GM19463 (cell line): ENCODE measurements at regions not wholly inside any gene's neighbourhood (a gene's known extent, or its start where the extent isn't known, plus 50 kb on each side); places are given as distances from the start of the nearest gene placed in this dataset.

Experiments
- ATAC-seq: cut with Tn5 transposase; IDR thresholded peaks from one replicate; pipeline ENCODE4 v1.9.1; 2021; ENCODE audit warnings: mild to moderate bottlenecking, moderate library complexity; ENCODE audit not compliant: unreplicated experiment

DNA sequence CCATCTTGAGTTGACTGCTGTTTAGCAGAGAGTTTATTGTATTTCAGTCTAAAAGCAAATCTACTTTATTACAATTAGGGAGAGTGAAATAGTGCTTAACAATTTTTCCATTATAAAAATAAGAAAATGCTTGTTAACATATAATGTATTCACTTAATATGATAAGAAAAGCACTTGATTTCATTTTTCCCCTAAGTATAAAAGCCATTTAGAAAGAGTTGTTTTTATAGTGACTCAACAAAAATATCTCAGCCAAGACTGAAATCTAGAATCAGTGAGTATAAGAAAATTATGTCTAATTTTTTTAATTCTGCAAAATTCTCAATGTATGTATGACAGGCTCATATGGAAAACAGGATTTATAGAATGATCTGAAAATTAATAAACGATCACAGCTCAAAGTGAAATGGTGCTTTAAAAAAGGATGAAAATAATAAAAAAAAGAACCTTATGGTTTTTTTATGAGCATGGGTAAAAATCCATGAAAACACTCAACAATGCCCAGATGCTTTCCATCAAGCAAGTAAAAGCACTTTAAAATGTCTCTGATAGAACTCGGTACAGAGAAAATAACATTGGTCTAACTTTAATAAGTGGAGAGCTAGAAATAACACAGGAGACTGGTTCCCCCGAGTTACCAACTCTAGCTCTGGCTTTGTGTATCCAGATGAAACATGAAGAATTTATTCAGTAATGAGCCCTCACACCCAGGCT is 1057.8 kb upstream of the WWC1 start:
- no peak for ATAC-seq

DNA sequence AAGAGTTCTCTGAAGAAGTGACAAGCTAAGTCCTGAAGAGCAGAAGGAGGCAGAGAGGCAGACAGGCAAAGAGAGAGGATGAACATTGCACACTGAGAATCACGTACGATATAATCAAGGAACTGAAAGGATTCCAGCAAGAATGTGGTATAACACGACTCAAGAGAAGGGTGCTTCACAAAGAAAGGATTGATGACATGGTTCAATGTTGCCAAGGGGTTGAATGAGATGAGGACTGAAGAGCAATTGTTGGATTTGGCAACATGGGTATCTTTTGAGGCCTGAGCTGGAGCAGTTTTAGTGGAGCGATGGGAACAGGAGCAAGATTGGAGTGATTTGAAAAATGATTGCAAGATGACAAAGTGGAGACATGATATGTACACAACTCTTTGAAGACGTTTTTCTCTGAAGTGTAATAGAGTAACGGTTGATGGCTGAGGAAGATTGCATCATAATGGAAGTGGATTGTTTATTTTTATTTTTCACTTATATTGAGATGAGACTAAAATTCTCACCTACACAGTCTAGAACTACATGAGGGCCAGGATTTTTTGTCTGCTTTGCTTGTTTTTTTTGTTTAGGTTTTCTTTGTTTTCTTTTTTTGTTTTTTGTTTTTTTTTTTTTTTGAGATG is 1049.9 kb upstream of the WWC1 start:
- ATAC-seq = no peak

DNA sequence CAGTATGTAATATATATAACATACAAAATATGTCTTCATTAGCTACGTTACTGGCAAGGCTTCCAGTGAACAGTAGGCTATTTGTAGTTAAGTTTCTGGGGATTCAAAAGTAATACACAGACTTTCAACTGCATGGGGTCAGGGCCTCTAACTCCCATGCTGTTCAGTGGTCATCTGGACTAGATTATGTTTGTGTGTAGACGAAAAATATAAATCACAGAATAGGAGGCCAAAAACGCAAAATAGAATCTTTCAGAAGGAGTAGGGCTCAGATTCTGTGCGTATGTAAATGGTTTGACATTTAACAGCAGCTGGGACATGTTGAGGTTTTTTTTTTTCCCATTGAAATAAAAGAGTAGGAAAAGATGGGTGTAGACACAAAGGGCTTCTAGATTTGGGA is 1048.7 kb upstream of the WWC1 start:
- ATAC-seq = no peak

DNA sequence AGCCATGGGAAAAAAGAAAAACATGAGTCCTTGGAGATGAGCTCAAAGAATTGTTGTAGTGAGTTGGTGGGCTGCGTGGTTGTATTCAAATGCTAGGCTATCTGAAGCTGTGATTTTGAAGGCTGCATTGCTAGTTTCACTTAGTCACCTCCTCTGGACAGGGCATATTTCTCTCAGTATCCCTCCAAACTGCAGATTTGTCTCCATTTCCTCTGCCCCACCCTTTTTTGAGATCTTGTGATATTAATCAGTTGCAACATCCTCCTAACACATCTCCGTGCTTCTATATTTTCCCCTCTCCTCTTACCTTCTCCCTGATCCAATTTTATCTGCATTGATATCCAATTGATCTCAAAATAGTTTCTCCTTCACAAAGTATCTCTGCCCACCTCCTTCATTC is 1048.0 kb upstream of the WWC1 start:
- no peak for ATAC-seq

DNA sequence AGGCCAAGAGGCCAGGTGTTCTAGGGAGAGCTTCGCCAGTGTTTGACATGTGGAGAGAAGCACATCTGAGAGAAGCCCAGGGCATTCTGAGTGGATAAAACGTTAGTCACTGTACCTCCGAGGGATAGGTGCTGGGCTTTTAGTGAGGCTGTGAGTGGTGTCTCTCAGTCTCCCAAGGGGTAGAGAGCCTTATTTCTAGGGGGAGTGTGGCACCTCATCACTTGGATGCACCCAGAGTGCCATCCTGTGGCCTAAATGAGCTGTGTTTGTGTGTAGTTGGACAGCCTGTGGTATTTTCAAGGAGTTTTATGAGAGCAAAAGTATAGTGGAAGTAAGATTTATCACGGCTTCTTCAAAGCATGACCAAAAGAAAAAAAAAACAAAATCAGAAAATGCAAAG is 1046.9 kb upstream of the WWC1 start:
- ATAC-seq = no peak

DNA sequence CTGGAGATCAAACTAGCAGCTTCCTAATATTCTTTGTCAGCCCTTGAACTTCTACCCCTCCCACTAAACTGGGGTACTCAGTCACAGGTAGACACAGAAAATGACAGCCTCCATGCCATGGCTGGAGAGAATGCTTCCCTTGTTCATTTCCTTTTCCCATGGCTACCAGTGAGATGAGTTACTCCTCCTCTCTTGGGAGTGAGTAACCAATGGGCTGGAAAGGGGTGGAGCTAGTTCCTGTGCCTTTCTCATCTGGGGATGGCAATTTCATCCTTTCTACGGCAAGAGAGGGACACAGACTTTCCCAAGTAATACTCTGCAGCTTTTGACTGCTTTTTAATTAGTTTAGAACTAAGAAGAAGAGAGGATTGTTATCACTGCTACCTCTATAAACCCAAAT is 1045.6 kb upstream of the WWC1 start:
- no peak for ATAC-seq

DNA sequence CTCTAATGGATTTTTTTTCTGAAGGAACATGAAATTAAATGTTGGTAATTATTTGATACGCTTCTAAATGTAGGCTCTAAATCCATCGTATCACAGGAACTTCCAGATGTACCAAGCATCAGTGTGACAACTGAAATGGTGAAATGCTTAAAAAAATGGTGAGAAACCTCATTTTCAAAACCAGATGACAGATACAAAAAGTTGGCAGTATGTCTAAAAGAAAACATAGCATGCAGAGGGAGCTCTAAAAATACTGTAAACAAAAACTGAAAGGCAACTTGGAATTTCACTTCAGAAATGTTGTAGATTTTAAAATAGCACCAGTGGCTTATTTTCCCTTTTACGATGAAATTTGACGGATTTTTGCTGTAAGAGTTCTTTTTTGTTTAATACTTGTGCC is 1043.6 kb upstream of the WWC1 start:
- no peak for ATAC-seq

DNA sequence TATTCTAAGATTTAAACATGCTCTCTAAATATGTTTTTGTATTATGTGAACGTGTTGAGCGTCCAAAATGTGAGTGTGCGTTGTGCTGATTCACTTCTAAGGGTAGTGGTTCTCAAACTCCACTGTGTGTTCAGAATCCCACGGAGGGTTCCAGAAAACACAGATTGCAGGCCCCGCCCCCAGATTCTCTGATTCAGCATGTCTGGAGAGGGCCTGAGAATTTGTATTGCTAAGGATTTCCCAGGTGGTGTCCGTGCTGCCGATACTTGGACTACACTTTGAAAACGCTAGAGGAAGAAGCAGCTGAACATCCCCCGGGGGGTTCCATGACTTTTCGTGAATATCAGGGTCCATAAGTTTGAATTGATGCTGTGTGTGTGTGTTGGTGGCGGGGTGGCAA is 1043.2 kb upstream of the WWC1 start:
- no peak for ATAC-seq

DNA sequence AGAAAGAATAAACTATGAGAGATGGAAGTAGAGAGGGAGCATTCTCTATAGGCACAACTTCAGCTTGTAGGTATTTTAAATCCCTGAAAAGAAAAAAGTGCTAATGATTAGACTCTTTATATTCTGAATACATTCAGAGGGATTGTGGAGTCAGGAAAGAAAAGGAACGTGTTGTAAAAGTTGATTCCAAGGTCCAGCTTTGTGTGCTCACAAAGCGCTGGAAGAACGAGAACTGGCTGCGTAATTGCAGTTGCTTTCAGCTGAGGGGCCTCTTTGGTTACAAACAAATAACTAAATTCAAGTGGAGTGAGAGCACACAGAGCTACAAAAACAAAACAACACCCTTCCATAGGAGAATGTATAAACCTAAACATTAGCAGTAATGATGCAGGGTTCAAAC is 1040.4 kb upstream of the WWC1 start:
- no peak for ATAC-seq

DNA sequence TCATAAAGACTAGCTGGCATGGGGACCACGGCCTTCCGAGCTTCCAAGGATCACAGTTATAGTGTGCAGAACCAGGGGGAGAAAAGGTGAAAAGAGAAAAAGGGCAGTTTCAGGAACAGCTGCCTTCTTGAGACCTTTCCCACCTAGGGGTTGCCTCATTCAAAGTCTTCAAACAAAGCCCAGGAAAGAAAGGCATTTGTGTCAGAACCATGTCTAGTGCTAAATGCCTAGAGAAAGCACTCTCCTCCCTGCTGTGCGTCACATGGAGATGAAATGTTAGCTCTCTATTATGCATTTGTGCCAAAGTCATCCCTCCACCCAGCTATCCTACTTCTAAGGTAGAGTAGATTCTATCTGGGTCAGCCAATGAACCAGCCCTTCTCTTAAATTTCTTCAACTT is 1037.3 kb upstream of the WWC1 start:
- ATAC-seq = no peak

DNA sequence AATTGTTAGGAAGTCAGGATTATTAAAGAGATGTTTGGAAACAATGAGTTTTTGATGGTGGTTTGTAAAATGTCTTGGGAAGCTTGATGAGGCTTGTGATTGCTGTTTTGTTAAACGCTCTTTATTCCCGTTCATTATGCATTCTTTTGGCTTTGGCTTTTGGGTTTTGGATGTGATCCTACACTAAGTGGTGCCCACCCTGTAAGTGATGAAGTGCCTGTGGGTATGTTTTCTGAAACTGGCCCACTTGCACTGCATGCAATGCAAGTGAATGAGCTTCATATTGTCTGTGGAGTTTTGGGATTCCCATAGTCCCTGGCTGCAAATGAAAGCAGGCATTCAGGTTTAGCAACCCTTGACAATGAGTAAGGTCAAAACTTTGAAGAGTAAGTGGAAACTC is 1035.5 kb upstream of the WWC1 start:
- no peak for ATAC-seq

DNA sequence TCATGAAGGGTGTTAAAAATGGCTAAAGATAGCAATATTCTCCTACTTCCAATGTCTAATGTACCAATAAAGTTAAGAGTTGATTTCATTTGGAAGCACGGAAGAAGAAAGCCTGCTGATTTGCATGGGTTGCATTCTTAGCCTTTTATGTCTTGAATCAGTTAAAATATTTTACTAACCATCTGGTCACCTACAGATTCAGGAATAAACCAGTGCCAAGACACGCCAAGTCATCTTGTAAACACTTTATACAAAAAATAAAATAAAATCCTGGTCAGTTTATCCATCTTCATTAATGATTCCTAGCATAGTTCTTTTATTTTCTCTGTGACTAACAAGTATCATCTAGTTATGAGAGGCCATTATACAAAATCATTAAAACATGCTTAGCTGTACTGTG is 1031.6 kb upstream of the WWC1 start:
- no peak for ATAC-seq

DNA sequence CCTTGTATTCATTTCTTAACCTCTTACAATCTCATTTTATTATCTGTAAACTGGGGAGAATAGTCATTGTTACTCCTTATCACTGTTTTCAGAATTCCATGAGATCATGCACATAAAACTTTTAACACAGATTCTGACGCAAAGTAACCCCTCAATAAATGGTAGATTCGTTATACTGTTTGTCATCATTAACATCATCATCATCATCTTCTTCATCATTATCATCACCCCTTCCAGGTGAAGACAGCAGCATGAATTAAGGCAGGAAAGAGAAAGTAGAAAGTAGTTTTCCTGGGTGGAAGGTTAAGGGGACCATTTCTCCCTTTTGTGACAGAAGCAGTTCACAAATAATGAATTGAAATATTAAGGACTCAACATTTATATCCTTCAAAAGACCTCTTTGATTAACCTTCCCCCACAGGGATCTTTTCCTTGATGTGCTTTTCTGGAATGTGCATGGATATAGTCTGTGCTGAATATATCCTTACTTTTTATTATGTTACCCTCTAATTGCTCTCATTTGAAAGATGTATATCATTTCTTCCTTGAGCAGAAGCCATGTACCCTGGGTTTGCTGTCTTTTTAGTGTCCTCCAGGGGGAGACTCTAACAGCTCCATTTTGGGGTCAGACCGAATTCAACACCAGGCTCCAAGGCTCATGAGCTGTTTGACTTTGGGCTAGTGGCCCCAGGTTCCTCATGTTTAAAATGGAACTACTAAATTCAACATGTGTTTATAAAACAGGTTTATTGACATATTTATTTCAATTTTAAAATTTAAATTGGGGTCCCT is 1029.9 kb upstream of the WWC1 start:
- no peak for ATAC-seq

DNA sequence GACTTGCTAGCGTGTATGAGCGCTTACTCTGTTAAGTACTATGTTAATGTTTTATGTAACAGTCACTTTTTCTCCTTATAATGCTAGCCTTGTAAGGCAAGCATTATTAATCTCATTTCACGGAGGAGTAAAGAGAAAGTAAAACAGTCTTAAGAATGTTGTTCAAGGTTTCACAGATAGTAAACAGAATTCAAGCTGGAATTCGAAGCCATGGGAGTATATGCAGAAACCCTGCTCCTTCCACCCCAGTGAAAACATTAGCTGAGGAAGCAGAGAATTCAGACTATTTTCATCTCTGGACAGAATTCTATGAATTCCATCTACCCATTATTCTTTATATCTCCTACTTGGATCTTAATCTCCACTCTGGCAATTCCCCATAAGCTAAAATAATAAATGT is 1028.3 kb upstream of the WWC1 start:
- no peak for ATAC-seq

DNA sequence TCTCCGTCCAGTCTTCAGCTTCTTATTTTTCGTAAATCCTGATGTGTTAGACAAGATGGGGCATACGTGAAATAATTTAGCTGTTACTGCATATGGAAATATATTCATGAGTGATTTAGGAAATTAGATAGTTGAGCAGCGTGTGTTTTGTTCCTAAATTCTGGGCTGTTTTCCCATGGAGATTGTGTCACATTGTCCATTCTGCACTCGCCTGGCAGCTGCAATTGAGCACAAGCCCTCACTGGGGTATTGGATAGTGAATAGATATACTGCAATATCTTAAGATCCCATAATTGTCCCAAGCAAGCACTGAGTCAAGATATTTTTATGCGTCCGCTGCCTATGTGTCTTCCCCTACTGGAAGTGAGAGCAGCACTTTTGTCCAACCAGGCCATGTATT is 1027.1 kb upstream of the WWC1 start:
- no peak for ATAC-seq

DNA sequence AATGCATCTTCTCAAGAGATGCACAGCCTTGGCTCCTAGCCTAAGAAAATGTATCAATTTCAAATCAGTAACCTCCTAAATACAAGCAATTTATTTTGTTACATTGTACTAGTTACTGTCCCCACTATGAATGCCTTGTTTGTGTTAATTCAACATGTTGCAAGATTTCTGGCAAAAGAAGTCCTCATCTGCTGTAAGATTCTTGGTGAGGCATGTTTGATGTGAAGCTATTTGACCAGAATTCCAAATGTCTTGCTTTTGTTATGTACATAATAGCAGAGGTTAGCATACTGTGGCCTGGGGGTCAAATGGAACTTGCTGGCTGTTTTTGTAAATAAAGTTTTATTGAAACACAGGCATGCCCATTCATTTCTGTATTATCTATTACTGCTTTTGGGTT is 1023.1 kb upstream of the WWC1 start:
- ATAC-seq = no peak

DNA sequence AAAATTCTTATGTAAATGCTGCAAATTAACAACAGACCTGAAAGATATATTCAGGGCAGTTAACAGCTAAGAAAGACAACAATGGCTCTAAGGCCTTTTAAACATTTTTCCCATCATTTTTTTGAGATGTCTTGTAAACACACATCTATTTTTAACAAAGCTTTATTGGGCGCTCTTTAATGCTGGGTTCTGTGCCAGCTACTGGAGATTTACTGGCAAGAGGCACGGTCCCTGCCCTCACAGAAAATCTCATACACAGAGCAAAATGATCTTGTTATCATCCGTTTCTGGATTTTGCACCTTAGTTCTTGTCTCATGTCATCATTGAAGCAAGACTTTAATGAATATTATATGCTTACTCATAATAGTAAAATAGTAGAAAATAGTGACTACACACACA is 1022.3 kb upstream of the WWC1 start:
- ATAC-seq = no peak

DNA sequence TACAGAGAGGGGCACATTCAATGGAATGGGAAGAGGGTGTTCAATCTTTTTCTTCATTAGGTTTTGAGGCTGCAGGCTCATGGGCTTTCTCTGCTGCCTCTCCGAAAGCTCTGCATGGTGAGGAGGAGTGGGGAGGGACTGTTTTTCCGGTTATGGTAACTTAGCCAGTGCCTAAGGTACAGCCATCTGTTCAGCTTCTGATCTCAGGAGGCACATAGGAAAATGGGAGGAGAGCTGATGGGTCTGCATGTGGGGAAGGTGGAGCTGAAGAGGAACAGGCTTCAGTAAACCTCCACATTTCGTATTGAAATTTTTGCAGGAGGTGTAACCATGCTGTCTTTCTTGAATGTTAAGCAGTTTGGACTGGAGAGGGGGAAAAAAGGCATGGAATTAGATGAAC is 1020.4 kb upstream of the WWC1 start:
- ATAC-seq = no peak

DNA sequence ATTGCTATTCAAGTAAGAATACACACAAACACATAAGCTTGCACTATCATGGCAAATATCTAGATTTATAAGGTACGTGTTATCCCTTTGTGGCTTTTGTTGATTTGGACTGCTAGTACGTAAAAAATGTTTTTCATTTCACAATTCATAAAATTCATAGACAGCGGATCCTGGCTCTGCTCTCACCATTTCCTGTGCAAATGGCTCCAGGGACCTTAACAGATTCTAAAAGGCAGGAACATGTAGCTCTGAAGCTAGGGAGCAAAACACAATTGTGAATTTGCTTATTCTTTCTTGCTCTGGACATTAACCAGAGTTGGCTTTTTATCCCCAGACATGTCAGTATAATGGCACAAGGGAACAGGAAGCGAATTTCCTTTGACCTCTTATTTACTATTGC is 1019.9 kb upstream of the WWC1 start:
- ATAC-seq = no peak

DNA sequence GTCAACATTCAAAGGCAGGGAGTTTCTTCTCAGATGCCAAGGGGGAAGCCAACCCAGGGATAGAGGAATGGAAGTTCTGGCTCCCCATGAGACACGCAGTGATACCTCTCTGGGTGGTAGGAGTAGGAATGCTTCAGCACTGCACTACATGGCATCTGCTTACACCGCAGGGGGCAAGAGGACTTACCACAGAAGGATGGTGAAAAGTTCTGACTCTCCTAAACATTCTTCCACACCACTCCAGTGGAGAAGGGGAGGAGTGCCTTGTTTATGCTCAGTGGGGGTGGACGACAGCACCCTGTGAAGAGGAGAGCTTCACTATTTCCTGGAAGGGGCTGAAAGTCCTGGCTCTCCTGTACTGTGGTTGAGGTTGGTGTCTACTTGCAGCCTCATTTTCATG is 1011.3 kb upstream of the WWC1 start:
- no peak for ATAC-seq

DNA sequence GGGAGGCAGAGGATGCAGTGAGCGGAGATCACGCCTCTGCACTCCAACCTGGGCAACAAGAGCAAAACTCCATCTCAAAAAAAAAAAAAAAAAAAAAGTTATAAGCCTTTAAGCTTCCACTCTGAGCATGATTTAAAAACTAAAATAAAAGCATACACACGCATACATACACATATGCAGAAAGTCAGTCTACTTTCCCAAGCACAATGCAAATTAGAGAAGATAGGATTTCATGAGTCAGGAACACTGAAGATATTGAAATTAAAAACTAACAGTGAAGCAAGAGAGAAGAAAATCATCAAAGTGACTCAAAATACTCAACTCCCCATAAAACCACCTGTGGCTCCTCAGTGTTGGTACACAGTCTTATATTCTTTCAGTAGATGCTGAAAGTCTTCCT is 1009.5 kb upstream of the WWC1 start:
- no peak for ATAC-seq

DNA sequence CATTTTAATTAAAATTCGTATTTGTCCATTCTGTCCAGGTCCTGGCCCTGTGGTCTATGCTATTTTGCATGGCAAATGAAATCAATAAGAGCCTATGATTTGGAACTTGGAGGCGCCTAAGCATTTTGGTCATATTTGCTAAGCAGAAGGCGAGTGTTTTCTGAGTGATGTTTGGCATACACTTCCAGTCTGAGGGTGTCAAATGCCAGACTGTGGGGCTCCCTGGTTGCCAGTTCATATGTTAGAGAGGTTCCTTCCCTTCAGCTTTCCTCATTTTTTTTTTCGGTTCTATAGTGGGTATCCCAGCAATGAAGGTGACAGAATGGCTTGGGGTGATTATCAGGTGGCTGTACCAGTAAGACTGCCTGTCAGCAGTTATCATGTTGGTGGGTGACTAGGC is 1007.8 kb upstream of the WWC1 start:
- ATAC-seq = no peak
